Spleen (tissue), 11 donors: ENCODE measurements at regions not wholly inside any gene's neighbourhood (a gene's known extent, or its start where the extent isn't known, plus 50 kb on each side); places are given as distances from the start of the nearest gene placed in this dataset.
"Not testable (repeated sequence)": the region's sequence is repeated elsewhere in the genome, so short reads cannot be mapped to it uniquely, and the experiment has no call there.

Experiments used
- DNase-seq: peaks from one replicate; pipeline ENCODE4 v3.0.0-alpha.2; 2020
- H3K27ac ChIP-seq, 8 donors: fragments of 200-600 bp; sonication (generic) in 7 of 8; 1 replicate in 4 of 8; 2 replicates in 4 of 8; pipeline versions ENCODE4 v1.5.0 to v1.8.0; 2016 to 2021; ENCODE audit warnings: inconsistent platforms in 4 of 8, mild to moderate bottlenecking in 4 of 8, moderate library complexity in 1 of 8
- H3K27me3 ChIP-seq, 7 donors: fragments of 200-600 bp; sonication (generic) in 6 of 7; replicated peaks in 1 of 7; 1 replicate in 4 of 7; 2 replicates in 3 of 7; pipeline versions ENCODE4 v1.5.0 to v1.8.0; 2016 to 2021; ENCODE audit warnings: inconsistent platforms in 3 of 7, mild to moderate bottlenecking in 1 of 7
- H3K36me3 ChIP-seq, 6 donors: fragments of 200-600 bp; sonication (generic) in 5 of 6; 1 replicate in 4 of 6; 2 replicates in 2 of 6; pipeline versions ENCODE4 v1.5.0 to v1.8.0; 2016 to 2021; ENCODE audit warnings: inconsistent platforms in 2 of 6
- H3K4me1 ChIP-seq, 6 donors: fragments of 200-600 bp; sonication (generic) in 5 of 6; 1 replicate in 3 of 6; 2 replicates in 3 of 6; pipeline versions ENCODE4 v1.5.0 to v1.8.0; 2016 to 2021; ENCODE audit warnings: inconsistent platforms in 3 of 6
- H3K4me3 ChIP-seq, 8 donors: fragments of 200-600 bp; sonication (generic) in 7 of 8; 1 replicate in 4 of 8; 2 replicates in 4 of 8; pipeline versions ENCODE4 v1.5.0 to v1.8.0; 2016 to 2021; ENCODE audit warnings: inconsistent platforms in 4 of 8, mild to moderate bottlenecking in 4 of 8, moderate library complexity in 2 of 8
- H3K9me3 ChIP-seq, 8 donors: fragments of 200-600 bp; sonication (generic) in 7 of 8; 1 replicate in 4 of 8; 2 replicates in 4 of 8; pipeline versions ENCODE4 v1.5.0 to v1.8.0; 2016 to 2021; ENCODE audit warnings: inconsistent platforms in 4 of 8
- CTCF ChIP-seq, 11 experiments: fragments of 200-600 bp in 7 of 11; fragments of 450-650 bp in 4 of 11; sonication (generic) in 4 of 11; IDR thresholded peaks in 8 of 11; conservative IDR thresholded peaks in 3 of 11; 1 replicate in 7 of 11; 2 replicates in 4 of 11; pipeline versions ENCODE4 v1.4.0 to v1.8.0; 2016 to 2021; ENCODE audit warnings: antibody characterized with exemption in 11 of 11, inconsistent platforms in 4 of 11, mild to moderate bottlenecking in 1 of 11
- POLR2A ChIP-seq, 3 donors: fragments of 450-650 bp; IDR thresholded peaks; one replicate each; pipeline ENCODE4 v1.5.1; 2017; ENCODE audit warnings: antibody characterized with exemption in 3 of 3, mild to moderate bottlenecking in 1 of 3
- POLR2AphosphoS5 ChIP-seq, 3 donors: sonication (generic); formaldehyde crosslinking; IDR thresholded peaks; one replicate each; pipeline ENCODE4 v1.5.1; 2017; ENCODE audit warnings: antibody characterized with exemption in 3 of 3
- WGBS, 5 donors: extraction: QIAGEN DNeasy Blood & Tissue Kit in 3 of 5; methylation state at CpG; one replicate each; pipeline versions ENCODE4 v1.1.5 to v1.1.7; 2013 to 2018; 5-methylcytosine and 5-hydroxymethylcytosine counted together
- intact Hi-C: fragments of 100-400 bp; cut with DNase I; formaldehyde crosslinking; loops from one replicate; pipeline ENCODE4 v1.15.0; 2023; ENCODE audit warnings: low total_unique reads
- donor health status: healthy with polysubstance abuse.
- donor health status: DM: no; HTN: no; CAD: no; lungs with moderate emphysema.
- donor health status: DM: no; HTN: no; CAD: no.
- donor health status: Bipolar disorder and iron deficiency.
- donor health status: healthy.
- donor health status: DM: no; HTN: no; CAD: no.
- donor health status: DM: yes; HTN: yes; CAD: no.

GRCh38 chrX:14303891-14304290 is 225.4 kb upstream of the GLRA2 start:
- H3K9me3 ChIP-seq: no peaks in the 10 kb centered on the region
- intact Hi-C loops: no loop called here
- no peak for TF ChIP-seq POLR2AphosphoS5 (IDR thresholded peaks at IDR 0.05)
- no peak for TF ChIP-seq CTCF (IDR thresholded peaks at IDR 0.05 in 8 of 11, conservative IDR thresholded peaks at IDR 0.05 in 3 of 11)
- TF ChIP-seq POLR2A (IDR thresholded peaks at IDR 0.05): no peak
- H3K27ac ChIP-seq: no peak overlapping the region
- no peaks in the 10 kb centered on the region for H3K4me1 ChIP-seq
- 84 to 95% (median 90%) methylated on average over 2 of the region's 2 CpGs for WGBS, 5 donors
- no peak overlapping the region for H3K4me3 ChIP-seq
- no peaks in the 10 kb centered on the region for H3K27me3 ChIP-seq
- DNase-seq: no peak
- H3K36me3 ChIP-seq: no peaks in the 10 kb centered on the region

GRCh38 chrX:14302561-14302960 is 226.8 kb upstream of the GLRA2 start:
- H3K9me3 ChIP-seq, H3K36me3 ChIP-seq, H3K4me1 ChIP-seq, H3K4me3 ChIP-seq, H3K27ac ChIP-seq, intact Hi-C loops, DNase-seq, H3K27me3 ChIP-seq: not testable (repeated sequence)
- 90 to 100% (median 93%) methylated on average over 9 to 28 of the region's 28 CpGs for WGBS, 5 donors

GRCh38 chrX:14300376-14300775 is 229.0 kb upstream of the GLRA2 start:
- no peaks in the 10 kb centered on the region for H3K36me3 ChIP-seq
- no peak for DNase-seq
- H3K4me3 ChIP-seq: no peak overlapping the region
- H3K9me3 ChIP-seq: no peaks in the 10 kb centered on the region
- 64 to 92% (median 77%) methylated on average over 2 of the region's 2 CpGs for WGBS, 5 donors
- no peak overlapping the region for H3K27ac ChIP-seq
- TF ChIP-seq CTCF (IDR thresholded peaks at IDR 0.05 in 8 of 11, conservative IDR thresholded peaks at IDR 0.05 in 3 of 11) (no peak), POLR2A (IDR thresholded peaks at IDR 0.05) (no peak), POLR2AphosphoS5 (IDR thresholded peaks at IDR 0.05) (no peak)
- intact Hi-C loops: no loop called here
- no peaks in the 10 kb centered on the region for H3K4me1 ChIP-seq
- no peaks in the 10 kb centered on the region for H3K27me3 ChIP-seq

GRCh38 chrX:14295426-14295825 is 233.9 kb upstream of the GLRA2 start:
- Histone ChIP-seq H3K36me3 (no peaks in the 10 kb centered on the region), H3K27me3 (no peaks in the 10 kb centered on the region), H3K9me3 (no peaks in the 10 kb centered on the region), H3K4me1 (no peaks in the 10 kb centered on the region), H3K27ac (no peak overlapping the region), H3K4me3 (no peak overlapping the region)
- intact Hi-C loops: no loop called here
- TF ChIP-seq CTCF (IDR thresholded peaks at IDR 0.05 in 8 of 11, conservative IDR thresholded peaks at IDR 0.05 in 3 of 11) (no peak), POLR2AphosphoS5 (IDR thresholded peaks at IDR 0.05) (no peak), POLR2A (IDR thresholded peaks at IDR 0.05) (no peak)
- no peak for DNase-seq
